ENCODE measurements at regions not wholly inside any gene's neighbourhood (a gene's known extent, or its start where the extent isn't known, plus 50 kb on each side); places are given as distances from the start of the nearest gene placed in this dataset.
A peak's percentile ranks its signal among the peaks of the same experiment; 100 is the strongest.

- no peak for DNase-seq
These were observed 68.3 kb upstream of the ATF7IP2 start for GRCh38 chr16:10317425-10318001.

- DNase-seq: no peak
These were observed 66.9 kb upstream of the ATF7IP2 start for GRCh38 chr16:10318798-10319500.

GRCh38 chr16:10321407-10322387 is 64.2 kb upstream of the ATF7IP2 start:
- no peak for DNase-seq

- DNase-seq: no peak
These were observed 62.9 kb upstream of the ATF7IP2 start for GRCh38 chr16:10322723-10323527.

- DNase-seq: no peak
These were observed 62.4 kb upstream of the ATF7IP2 start for GRCh38 chr16:10323528-10323869.

- DNase-seq: no peak
These were observed 61.7 kb upstream of the ATF7IP2 start for GRCh38 chr16:10324210-10324609.

GRCh38 chr16:10325783-10326543 is 59.9 kb upstream of the ATF7IP2 start:
- DNase-seq: no peak

GRCh38 chr16:10326647-10327046 is 59.2 kb upstream of the ATF7IP2 start:
- DNase-seq: no peak

- peak; percentile 77 for DNase-seq
These were observed 57.6 kb upstream of the ATF7IP2 start for GRCh38 chr16:10328291-10328690.

- DNase-seq: no peak
These were observed 53.6 kb upstream of the ATF7IP2 start for GRCh38 chr16:10332241-10332640.

GRCh38 chr16:10332775-10333174 is 53.1 kb upstream of the ATF7IP2 start:
- DNase-seq: no peak

- DNase-seq: no peak
These were observed 52.4 kb upstream of the ATF7IP2 start for GRCh38 chr16:10333321-10334032.

- no peak for DNase-seq
These were observed 50.2 kb upstream of the ATF7IP2 start for GRCh38 chr16:10335681-10336080.

Measured in fibroblast of skin of abdomen (primary cell).